HL-60 (cell line): ENCODE measurements at regions not wholly inside any gene's neighbourhood (a gene's known extent, or its start where the extent isn't known, plus 50 kb on each side); places are given as distances from the start of the nearest gene placed in this dataset.

ENCODE experiments used
- GABPA ChIP-seq: IDR thresholded peaks from 2 replicates; pipeline ENCODE4 v1.6.1; 2012; ENCODE audit warnings: low read depth
- POLR2AphosphoS5 ChIP-seq: IDR thresholded peaks from 2 replicates; pipeline ENCODE4 v1.6.1; 2012; ENCODE audit warnings: low read depth
- TF ChIP-seq, protein P1 (sequence below): IDR thresholded peaks from one replicate; pipeline ENCODE4 v1.5.1; 2011; ENCODE audit warnings: low read length, control low read depth, inconsistent platforms; ENCODE audit not compliant: insufficient read depth
- TF ChIP-seq, protein P2 (sequence below): IDR thresholded peaks from 2 replicates; pipeline ENCODE4 v1.6.1; 2012; ENCODE audit warnings: low read depth; ENCODE audit not compliant: insufficient replicate concordance

DNA sequence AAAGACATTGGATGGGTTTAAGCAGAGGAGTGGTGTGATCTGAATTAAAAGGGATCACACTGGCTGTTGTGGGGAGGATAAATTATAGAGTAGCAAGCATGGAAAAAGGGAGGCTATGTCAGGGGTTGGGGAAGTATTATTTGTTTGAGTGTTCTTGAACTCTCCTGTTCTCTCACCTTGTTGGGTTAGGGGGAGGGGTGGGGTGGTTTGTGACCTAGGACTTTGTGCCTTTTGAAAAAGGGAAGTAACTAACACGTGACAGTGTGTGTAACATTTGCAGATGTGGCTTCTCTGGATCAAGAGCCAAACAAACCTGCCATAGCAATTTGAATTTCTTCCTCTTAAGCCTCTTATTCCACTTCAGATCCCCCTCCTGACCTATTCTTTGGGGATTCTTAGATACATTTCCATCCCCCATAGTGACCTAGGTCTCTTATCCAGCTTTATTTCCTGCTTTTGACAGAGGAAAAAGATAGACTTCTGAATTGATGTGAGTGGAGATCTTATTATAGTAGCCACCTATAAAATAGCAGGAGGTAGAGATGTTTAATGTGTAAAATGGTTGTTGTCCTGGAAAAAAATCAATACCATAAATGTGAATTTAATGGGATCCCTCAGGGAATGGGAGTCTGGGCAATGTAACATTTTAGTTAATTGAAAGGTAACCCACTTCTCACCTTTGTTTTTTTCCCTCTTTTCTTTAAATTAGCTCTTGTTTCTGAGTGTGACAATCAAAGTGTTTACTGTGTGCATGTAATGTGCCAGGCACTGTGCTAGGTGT lies 120.4 kb downstream of the CT47B1 start:
- TF ChIP-seq, protein P1, sequence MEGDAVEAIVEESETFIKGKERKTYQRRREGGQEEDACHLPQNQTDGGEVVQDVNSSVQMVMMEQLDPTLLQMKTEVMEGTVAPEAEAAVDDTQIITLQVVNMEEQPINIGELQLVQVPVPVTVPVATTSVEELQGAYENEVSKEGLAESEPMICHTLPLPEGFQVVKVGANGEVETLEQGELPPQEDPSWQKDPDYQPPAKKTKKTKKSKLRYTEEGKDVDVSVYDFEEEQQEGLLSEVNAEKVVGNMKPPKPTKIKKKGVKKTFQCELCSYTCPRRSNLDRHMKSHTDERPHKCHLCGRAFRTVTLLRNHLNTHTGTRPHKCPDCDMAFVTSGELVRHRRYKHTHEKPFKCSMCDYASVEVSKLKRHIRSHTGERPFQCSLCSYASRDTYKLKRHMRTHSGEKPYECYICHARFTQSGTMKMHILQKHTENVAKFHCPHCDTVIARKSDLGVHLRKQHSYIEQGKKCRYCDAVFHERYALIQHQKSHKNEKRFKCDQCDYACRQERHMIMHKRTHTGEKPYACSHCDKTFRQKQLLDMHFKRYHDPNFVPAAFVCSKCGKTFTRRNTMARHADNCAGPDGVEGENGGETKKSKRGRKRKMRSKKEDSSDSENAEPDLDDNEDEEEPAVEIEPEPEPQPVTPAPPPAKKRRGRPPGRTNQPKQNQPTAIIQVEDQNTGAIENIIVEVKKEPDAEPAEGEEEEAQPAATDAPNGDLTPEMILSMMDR: no peak
- TF ChIP-seq, protein P2, sequence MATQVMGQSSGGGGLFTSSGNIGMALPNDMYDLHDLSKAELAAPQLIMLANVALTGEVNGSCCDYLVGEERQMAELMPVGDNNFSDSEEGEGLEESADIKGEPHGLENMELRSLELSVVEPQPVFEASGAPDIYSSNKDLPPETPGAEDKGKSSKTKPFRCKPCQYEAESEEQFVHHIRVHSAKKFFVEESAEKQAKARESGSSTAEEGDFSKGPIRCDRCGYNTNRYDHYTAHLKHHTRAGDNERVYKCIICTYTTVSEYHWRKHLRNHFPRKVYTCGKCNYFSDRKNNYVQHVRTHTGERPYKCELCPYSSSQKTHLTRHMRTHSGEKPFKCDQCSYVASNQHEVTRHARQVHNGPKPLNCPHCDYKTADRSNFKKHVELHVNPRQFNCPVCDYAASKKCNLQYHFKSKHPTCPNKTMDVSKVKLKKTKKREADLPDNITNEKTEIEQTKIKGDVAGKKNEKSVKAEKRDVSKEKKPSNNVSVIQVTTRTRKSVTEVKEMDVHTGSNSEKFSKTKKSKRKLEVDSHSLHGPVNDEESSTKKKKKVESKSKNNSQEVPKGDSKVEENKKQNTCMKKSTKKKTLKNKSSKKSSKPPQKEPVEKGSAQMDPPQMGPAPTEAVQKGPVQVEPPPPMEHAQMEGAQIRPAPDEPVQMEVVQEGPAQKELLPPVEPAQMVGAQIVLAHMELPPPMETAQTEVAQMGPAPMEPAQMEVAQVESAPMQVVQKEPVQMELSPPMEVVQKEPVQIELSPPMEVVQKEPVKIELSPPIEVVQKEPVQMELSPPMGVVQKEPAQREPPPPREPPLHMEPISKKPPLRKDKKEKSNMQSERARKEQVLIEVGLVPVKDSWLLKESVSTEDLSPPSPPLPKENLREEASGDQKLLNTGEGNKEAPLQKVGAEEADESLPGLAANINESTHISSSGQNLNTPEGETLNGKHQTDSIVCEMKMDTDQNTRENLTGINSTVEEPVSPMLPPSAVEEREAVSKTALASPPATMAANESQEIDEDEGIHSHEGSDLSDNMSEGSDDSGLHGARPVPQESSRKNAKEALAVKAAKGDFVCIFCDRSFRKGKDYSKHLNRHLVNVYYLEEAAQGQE: no peak
- no peak for TF ChIP-seq POLR2AphosphoS5
- no peak for TF ChIP-seq GABPA
